Astrocyte (in vitro differentiated cells and primary cell): ENCODE measurements at regions not wholly inside any gene's neighbourhood (a gene's known extent, or its start where the extent isn't known, plus 50 kb on each side); places are given as distances from the start of the nearest gene placed in this dataset.

Source experiments
- DNase-seq: peaks from one replicate; pipeline ENCODE4 v3.0.0-alpha.2; 2010; ENCODE audit warnings: low read depth
- FAIRE-seq: peaks from 2 replicates; lab custom pipeline; 2011; peaks lifted over from hg19 to GRCh38; lab: Jason Lieb, UNC
- H2AFZ ChIP-seq: 2 replicates; pipeline ENCODE4 v1.6.0; 2012; ENCODE audit warnings: low read depth, low read length, inconsistent platforms
- H3K27ac ChIP-seq: 2 replicates; pipeline ENCODE4 v1.5.1; 2011; ENCODE audit warnings: low read depth, low read length, inconsistent platforms
- H3K27me3 ChIP-seq: 2 replicates; pipeline ENCODE4 v1.6.0; 2011; ENCODE audit warnings: low read length, inconsistent platforms; ENCODE audit not compliant: insufficient read depth
- H3K36me3 ChIP-seq: 2 replicates; pipeline ENCODE4 v1.5.1; 2011; ENCODE audit warnings: low read length, inconsistent platforms; ENCODE audit not compliant: insufficient read depth
- H3K4me1 ChIP-seq: 2 replicates; pipeline ENCODE4 v1.5.1; 2011; ENCODE audit warnings: low read length, inconsistent platforms; ENCODE audit not compliant: insufficient read depth
- H3K4me2 ChIP-seq: 2 replicates; pipeline ENCODE4 v1.6.0; 2012; ENCODE audit warnings: low read length, inconsistent platforms
- H3K4me3 ChIP-seq: 2 replicates; pipeline ENCODE4 v1.5.1; 2011; ENCODE audit warnings: low read depth, mild to moderate bottlenecking, low read length, inconsistent platforms; ENCODE audit not compliant: insufficient read depth
- H3K79me2 ChIP-seq: 2 replicates; pipeline ENCODE4 v1.6.0; 2012; ENCODE audit warnings: mild to moderate bottlenecking, low read length, inconsistent platforms; ENCODE audit not compliant: insufficient read depth
- H3K9ac ChIP-seq: 2 replicates; pipeline ENCODE4 v1.6.0; 2012; ENCODE audit warnings: mild to moderate bottlenecking, low read length, inconsistent platforms
- H3K9me3 ChIP-seq: 2 replicates; pipeline ENCODE4 v1.5.1; 2012; ENCODE audit warnings: low read depth, mild to moderate bottlenecking, low read length, inconsistent platforms; ENCODE audit not compliant: insufficient read depth
- H4K20me1 ChIP-seq: 2 replicates; pipeline ENCODE4 v1.6.0; 2012; ENCODE audit warnings: low read length, inconsistent platforms; ENCODE audit not compliant: insufficient read depth
- H3K27ac Mint-ChIP-seq: one replicate; pipeline ENCODE4 v1.8.0; 2021; ENCODE audit warnings: mild to moderate bottlenecking, mixed read lengths; ENCODE audit not compliant: unreplicated experiment
- H3K27me3 Mint-ChIP-seq: one replicate; pipeline ENCODE4 v1.8.0; 2021; ENCODE audit warnings: low read depth, mixed read lengths; ENCODE audit not compliant: unreplicated experiment
- H3K36me3 Mint-ChIP-seq: one replicate; pipeline ENCODE4 v1.8.0; 2021; ENCODE audit warnings: low read depth, mixed read lengths; ENCODE audit not compliant: unreplicated experiment
- H3K4me1 Mint-ChIP-seq: one replicate; pipeline ENCODE4 v1.8.0; 2021; ENCODE audit warnings: low read depth, mixed read lengths; ENCODE audit not compliant: unreplicated experiment
- H3K4me3 Mint-ChIP-seq: one replicate; pipeline ENCODE4 v1.8.0; 2021; ENCODE audit warnings: mild to moderate bottlenecking, moderate library complexity, mixed read lengths; ENCODE audit not compliant: unreplicated experiment
- H3K9me3 Mint-ChIP-seq: one replicate; pipeline ENCODE4 v1.8.0; 2021; ENCODE audit warnings: mild to moderate bottlenecking, mixed read lengths; ENCODE audit not compliant: unreplicated experiment
- CTCF ChIP-seq: IDR thresholded peaks from 2 replicates; pipeline ENCODE4 v1.5.1; 2011; ENCODE audit warnings: low read depth, mild to moderate bottlenecking, inconsistent platforms, low read length, moderate library complexity; ENCODE audit not compliant: insufficient read depth
- EZH2 ChIP-seq: IDR thresholded peaks from 2 replicates; pipeline ENCODE4 v1.6.1; 2012; ENCODE audit warnings: mild to moderate bottlenecking, low read length, inconsistent platforms; ENCODE audit not compliant: insufficient read depth

DNA sequence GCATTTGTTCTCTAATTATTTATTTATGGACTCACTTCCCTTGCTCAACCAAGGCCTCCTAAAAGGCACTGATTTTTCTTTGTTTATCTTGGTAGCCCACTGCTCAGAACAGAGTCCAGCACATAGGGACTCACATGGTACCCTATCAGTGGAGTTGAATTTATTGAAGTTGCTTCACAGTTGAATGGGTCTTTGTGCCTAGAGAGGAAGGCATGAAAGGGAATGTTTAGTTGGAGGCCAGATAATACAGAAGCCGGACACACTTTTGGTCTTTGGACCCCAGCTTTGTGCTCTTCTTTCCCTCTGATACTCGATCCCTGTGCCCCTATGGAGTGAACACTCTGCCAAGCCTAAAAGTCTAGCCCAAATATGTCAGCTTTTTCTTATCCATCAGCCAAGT is 429.0 kb downstream of the PRDM2 start:
- Mint-ChIP-seq H3K9me3 (no peaks in the 10 kb centered on the region), H3K27me3 (peaks cover 13% of the 10 kb centered on the region), H3K36me3 (no peaks in the 10 kb centered on the region), H3K4me1 (no peaks in the 10 kb centered on the region), H3K4me3 (no peak overlapping the region), H3K27ac (no peak overlapping the region)
- DNase-seq = no peak
- no peak for TF ChIP-seq CTCF
- TF ChIP-seq EZH2 = no peak
- Histone ChIP-seq H3K27ac (no peak overlapping the region), H3K4me2 (no peak overlapping the region), H3K9ac (no peak overlapping the region), H3K36me3 (no peaks in the 10 kb centered on the region), H3K79me2 (no peaks in the 10 kb centered on the region), H3K4me3 (no peak overlapping the region), H3K9me3 (no peaks in the 10 kb centered on the region), H3K27me3 (no peaks in the 10 kb centered on the region), H3K4me1 (no peaks in the 10 kb centered on the region), H4K20me1 (no peaks in the 10 kb centered on the region), H2AFZ (no peak overlapping the region)
- FAIRE-seq = no peak

GRCh38 chr1:14135070-14135469 is 435.1 kb downstream of the PRDM2 start:
- TF ChIP-seq EZH2 (no peak), CTCF (no peak)
- DNase-seq (no peak), FAIRE-seq (no peak)
- no peak overlapping the region for H3K27ac ChIP-seq
- Mint-ChIP-seq H3K27ac (no peak overlapping the region), H3K4me3 (no peak overlapping the region), H3K9me3 (no peaks in the 10 kb centered on the region), H3K27me3 (peaks cover 4% of the 10 kb centered on the region), H3K36me3 (no peaks in the 10 kb centered on the region), H3K4me1 (peaks cover 19% of the 10 kb centered on the region)
- no peaks in the 10 kb centered on the region for H3K79me2 ChIP-seq
- no peaks in the 10 kb centered on the region for H3K4me1 ChIP-seq
- no peaks in the 10 kb centered on the region for H3K9me3 ChIP-seq
- no peak overlapping the region for H3K4me2 ChIP-seq
- no peaks in the 10 kb centered on the region for H3K27me3 ChIP-seq
- H3K36me3 ChIP-seq = no peaks in the 10 kb centered on the region
- H3K9ac ChIP-seq = no peak overlapping the region
- no peaks in the 10 kb centered on the region for H4K20me1 ChIP-seq
- no peak overlapping the region for H3K4me3 ChIP-seq
- no peak overlapping the region for H2AFZ ChIP-seq

DNA sequence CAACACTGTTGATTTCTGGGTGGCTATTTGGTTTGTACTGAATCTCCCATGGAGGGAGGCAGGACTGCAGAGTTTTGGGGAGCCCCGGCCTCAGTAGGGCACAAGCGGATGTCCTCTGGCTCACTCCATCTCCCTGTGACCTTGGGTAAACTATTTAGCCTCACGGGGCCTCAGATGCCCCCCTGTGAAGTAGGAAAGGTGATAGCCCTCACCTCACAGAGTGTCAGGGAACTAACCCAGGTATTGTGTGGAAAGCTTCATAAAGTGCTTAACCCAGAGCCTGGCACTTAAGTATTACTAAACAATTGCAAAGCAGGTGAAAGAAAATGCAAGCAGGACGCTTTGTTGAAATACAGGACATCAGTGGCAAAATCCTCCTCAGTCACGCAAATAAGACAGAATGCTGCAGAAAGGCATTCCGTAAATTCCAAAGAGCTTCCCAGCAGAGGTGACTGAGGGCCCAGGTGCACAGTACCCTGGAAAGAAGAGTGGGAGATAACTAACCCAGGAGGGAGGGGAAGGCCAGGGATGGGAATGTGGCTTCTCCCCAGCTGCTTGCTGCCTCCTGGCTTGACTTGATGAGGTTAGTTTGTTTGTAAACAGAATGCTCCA is 436.3 kb downstream of the PRDM2 start:
- Histone ChIP-seq H3K4me2 (no peak overlapping the region), H3K27ac (no peak overlapping the region)

More for the DNA sequence above, 436.3 kb downstream of the PRDM2 start:
- Mint-ChIP-seq H3K27me3 (no peaks in the 10 kb centered on the region), H3K36me3 (no peaks in the 10 kb centered on the region), H3K4me1 (peaks cover 19% of the 10 kb centered on the region), H3K9me3 (no peaks in the 10 kb centered on the region), H3K27ac (peak overlapping the region; percentile 27), H3K4me3 (no peak overlapping the region)
- Histone ChIP-seq H3K4me3 (no peak overlapping the region), H3K9ac (no peak overlapping the region), H3K36me3 (no peaks in the 10 kb centered on the region), H2AFZ (no peak overlapping the region), H4K20me1 (no peaks in the 10 kb centered on the region), H3K27me3 (no peaks in the 10 kb centered on the region), H3K79me2 (no peaks in the 10 kb centered on the region), H3K4me1 (peaks cover 1% of the 10 kb centered on the region), H3K9me3 (no peaks in the 10 kb centered on the region)
- FAIRE-seq = no peak
- TF ChIP-seq EZH2 = no peak
- TF ChIP-seq CTCF = no peak
- no peak for DNase-seq
